ENCODE measurements at regions not wholly inside any gene's neighbourhood (a gene's known extent, or its start where the extent isn't known, plus 50 kb on each side); places are given as distances from the start of the nearest gene placed in this dataset.

GRCh38 chr12:91326058-91327027, 143.7 kb upstream of the DCN start:
- peak; percentile 39 for DNase-seq
- ATAC-seq (ENCODE audit: insufficient read depth, low read depth), result peak; percentile 69
- no peak overlapping the region for H3K9ac ChIP-seq (ENCODE audit: low read depth, low read length)
- H4K20me1 ChIP-seq (ENCODE audit: insufficient read depth, low read length), result no peaks in the 10 kb centered on the region
- no peak for TF ChIP-seq EZH2 (IDR thresholded peaks at IDR 0.05; ENCODE audit: borderline replicate concordance, low read depth, low read length, severe bottlenecking)
- TF ChIP-seq CTCF (IDR thresholded peaks at IDR 0.05; ENCODE audit: borderline replicate concordance, extremely low read depth, low read length, poor library complexity, severe bottlenecking), result peak; percentile 76
- H3K4me3 ChIP-seq (ENCODE audit: low read depth in 1 of 2, low read length in 2 of 2), result no peak overlapping the region
- no peak overlapping the region for H2AFZ ChIP-seq (ENCODE audit: low read depth, low read length)
- no peak overlapping the region for H3K4me2 ChIP-seq (ENCODE audit: insufficient read depth, low read length)
- no peaks in the 10 kb centered on the region for H3K9me3 ChIP-seq (ENCODE audit: insufficient read depth, low read length, severe bottlenecking)
- no peaks in the 10 kb centered on the region for H3K36me3 ChIP-seq (ENCODE audit: insufficient read depth, low read length)
- no peaks in the 10 kb centered on the region for H3K79me2 ChIP-seq (ENCODE audit: insufficient read depth, low read length)
- H3K4me1 ChIP-seq (ENCODE audit: insufficient read depth, low read length), result no peaks in the 10 kb centered on the region
- no peaks in the 10 kb centered on the region for H3K27me3 ChIP-seq (ENCODE audit: insufficient read depth, low read length, poor library complexity)
- no peak overlapping the region for H3K27ac ChIP-seq (ENCODE audit: low read length)

GRCh38 chr12:91320999-91321398, 138.4 kb upstream of the DCN start:
- no peak overlapping the region for H3K4me3 ChIP-seq (ENCODE audit: low read depth in 1 of 2, low read length in 2 of 2)
- H3K36me3 ChIP-seq (ENCODE audit: insufficient read depth, low read length), result no peaks in the 10 kb centered on the region
- H3K27me3 ChIP-seq (ENCODE audit: insufficient read depth, low read length, poor library complexity), result no peaks in the 10 kb centered on the region
- H3K4me2 ChIP-seq (ENCODE audit: insufficient read depth, low read length), result no peak overlapping the region
- H3K4me1 ChIP-seq (ENCODE audit: insufficient read depth, low read length), result no peaks in the 10 kb centered on the region
- no peaks in the 10 kb centered on the region for H4K20me1 ChIP-seq (ENCODE audit: insufficient read depth, low read length)
- no peaks in the 10 kb centered on the region for H3K79me2 ChIP-seq (ENCODE audit: insufficient read depth, low read length)
- no peak for TF ChIP-seq EZH2 (IDR thresholded peaks at IDR 0.05; ENCODE audit: borderline replicate concordance, low read depth, low read length, severe bottlenecking)
- TF ChIP-seq CTCF (IDR thresholded peaks at IDR 0.05; ENCODE audit: borderline replicate concordance, extremely low read depth, low read length, poor library complexity, severe bottlenecking), result no peak
- no peak overlapping the region for H2AFZ ChIP-seq (ENCODE audit: low read depth, low read length)
- no peaks in the 10 kb centered on the region for H3K9me3 ChIP-seq (ENCODE audit: insufficient read depth, low read length, severe bottlenecking)
- H3K9ac ChIP-seq (ENCODE audit: low read depth, low read length), result no peak overlapping the region
- DNase-seq, result no peak
- H3K27ac ChIP-seq (ENCODE audit: low read length), result no peak overlapping the region
- ATAC-seq (ENCODE audit: insufficient read depth, low read depth), result no peak

GRCh38 chr12:91319071-91319760, 136.6 kb upstream of the DCN start:
- H3K9ac ChIP-seq (ENCODE audit: low read depth, low read length), result no peak overlapping the region
- no peaks in the 10 kb centered on the region for H3K27me3 ChIP-seq (ENCODE audit: insufficient read depth, low read length, poor library complexity)
- no peak for ATAC-seq (ENCODE audit: insufficient read depth, low read depth)
- no peaks in the 10 kb centered on the region for H3K4me1 ChIP-seq (ENCODE audit: insufficient read depth, low read length)
- no peaks in the 10 kb centered on the region for H3K9me3 ChIP-seq (ENCODE audit: insufficient read depth, low read length, severe bottlenecking)
- no peak overlapping the region for H3K4me2 ChIP-seq (ENCODE audit: insufficient read depth, low read length)
- no peak overlapping the region for H3K4me3 ChIP-seq (ENCODE audit: low read depth in 1 of 2, low read length in 2 of 2)
- no peak for DNase-seq
- no peaks in the 10 kb centered on the region for H3K36me3 ChIP-seq (ENCODE audit: insufficient read depth, low read length)
- no peak overlapping the region for H2AFZ ChIP-seq (ENCODE audit: low read depth, low read length)
- H4K20me1 ChIP-seq (ENCODE audit: insufficient read depth, low read length), result no peaks in the 10 kb centered on the region
- no peaks in the 10 kb centered on the region for H3K79me2 ChIP-seq (ENCODE audit: insufficient read depth, low read length)
- TF ChIP-seq CTCF (IDR thresholded peaks at IDR 0.05; ENCODE audit: borderline replicate concordance, extremely low read depth, low read length, poor library complexity, severe bottlenecking), result no peak
- TF ChIP-seq EZH2 (IDR thresholded peaks at IDR 0.05; ENCODE audit: borderline replicate concordance, low read depth, low read length, severe bottlenecking), result no peak
- no peak overlapping the region for H3K27ac ChIP-seq (ENCODE audit: low read length)
